Endothelial cell of umbilical vein (primary cell): ENCODE measurements at regions not wholly inside any gene's neighbourhood (a gene's known extent, or its start where the extent isn't known, plus 50 kb on each side); places are given as distances from the start of the nearest gene placed in this dataset.

ENCODE experiments used
- BruUV-seq: library from RNA; stranded (reverse); fragments of 400-500 nt; replicated peaks from 2 replicates; lab custom pipeline; 2021; lab: Mats Ljungman, UMichigan
- CTCF ChIA-PET: fragments of 300-600, 350-600 bp; sonication (Branson Sonifier 250); formaldehyde crosslinking; loops from one replicate; lab custom pipeline; 2021; ENCODE audit warnings: antibody characterized with exemption, inconsistent platforms; lab: Charles Lee
- POLR2A ChIA-PET: fragments of 300-600, 350-600 bp; sonication (Branson Sonifier 250); formaldehyde crosslinking; loops from one replicate; lab custom pipeline; 2021; ENCODE audit warnings: antibody characterized with exemption, inconsistent platforms; lab: Charles Lee
- DNase-seq: peaks from one replicate; pipeline ENCODE4 v3.0.0-alpha.2; 2011; ENCODE audit warnings: low read depth, low spot score
- FAIRE-seq: peaks from 2 replicates; lab custom pipeline; 2011; peaks lifted over from hg19 to GRCh38; lab: Jason Lieb, UNC
- H2AFZ ChIP-seq: 2 replicates; pipeline ENCODE4 v1.6.0; 2012; ENCODE audit warnings: low read depth, low read length, control low read depth, inconsistent platforms
- H3K27ac ChIP-seq: 2 replicates; pipeline ENCODE4 v1.5.1; 2011; ENCODE audit warnings: low read depth, mild to moderate bottlenecking, control low read depth, low read length, moderate library complexity; ENCODE audit not compliant: insufficient read depth
- H3K27me3 ChIP-seq, 2 experiments: 2 replicates each; pipeline versions ENCODE4 v1.6.0 to v1.6.1; 2011; ENCODE audit warnings: low read length in 2 of 2, mixed read lengths in 1 of 2; ENCODE audit not compliant: control insufficient read depth in 2 of 2, insufficient read depth in 2 of 2
- H3K36me3 ChIP-seq, 2 experiments: 2 replicates in 1 of 2; 3 replicates in 1 of 2; pipeline ENCODE4 v1.5.1; 2011; ENCODE audit warnings: low read length in 2 of 2, mild to moderate bottlenecking in 1 of 2, moderate library complexity in 1 of 2; ENCODE audit not compliant: control insufficient read depth in 2 of 2, insufficient read depth in 2 of 2; ENCODE audit errors: extremely low read depth in 1 of 2
- H3K4me1 ChIP-seq: 3 replicates; pipeline ENCODE4 v1.5.1; 2011; ENCODE audit warnings: mild to moderate bottlenecking, low read length; ENCODE audit not compliant: control insufficient read depth, insufficient read depth; ENCODE audit errors: extremely low read depth
- H3K4me2 ChIP-seq: 2 replicates; pipeline ENCODE4 v1.6.1; 2011; ENCODE audit warnings: low read length, control low read depth, mixed read lengths; ENCODE audit not compliant: insufficient read depth
- H3K4me3 ChIP-seq, 3 experiments: fragments of 200-600 bp in 1 of 3; sonication (generic), shearing (Covaris generic) in 1 of 3; replicated peaks in 1 of 3; 2 replicates each; pipeline ENCODE4 v1.5.1; 2011 to 2016; ENCODE audit warnings: control low read depth in 3 of 3, low read length in 3 of 3, mild to moderate bottlenecking in 2 of 3, inconsistent platforms in 1 of 3, low read depth in 1 of 3, moderate library complexity in 1 of 3; ENCODE audit not compliant: insufficient read depth in 1 of 3
- H3K79me2 ChIP-seq: 2 replicates; pipeline ENCODE4 v1.6.0; 2012; ENCODE audit warnings: low read length, inconsistent platforms; ENCODE audit not compliant: control insufficient read depth, insufficient read depth
- H3K9ac ChIP-seq: replicated peaks from 2 replicates; pipeline ENCODE3; 2011; ENCODE audit warnings: low read length, control low read depth; ENCODE audit not compliant: insufficient read depth; ENCODE audit errors: extremely low read depth
- H3K9me1 ChIP-seq: replicated peaks from 3 replicates; pipeline ENCODE4 v1.6.0; 2011; ENCODE audit warnings: mild to moderate bottlenecking, low read length; ENCODE audit not compliant: control insufficient read depth, insufficient read depth; ENCODE audit errors: extremely low read depth
- H3K9me3 ChIP-seq: replicated peaks from 2 replicates; pipeline ENCODE4 v1.5.1; 2012; ENCODE audit warnings: low read length, inconsistent platforms; ENCODE audit not compliant: control insufficient read depth, insufficient read depth
- H4K20me1 ChIP-seq: replicated peaks from 2 replicates; pipeline ENCODE3; 2011; ENCODE audit warnings: mild to moderate bottlenecking, low read length; ENCODE audit not compliant: control insufficient read depth, insufficient read depth; ENCODE audit errors: extremely low read depth
- CTCF ChIP-seq, 2 donors: IDR thresholded peaks; 1 replicate in 1 of 2; 2 replicates in 1 of 2; pipeline ENCODE4 v1.5.1; 2011; ENCODE audit warnings: low read length in 2 of 2, mild to moderate bottlenecking in 2 of 2, moderate library complexity in 2 of 2, control low read depth in 1 of 2, inconsistent platforms in 1 of 2, low read depth in 1 of 2; ENCODE audit not compliant: insufficient read depth in 1 of 2; ENCODE audit errors: extremely low read depth in 1 of 2
- EZH2 ChIP-seq: IDR thresholded peaks from 2 replicates; pipeline ENCODE4 v1.6.1; 2012; ENCODE audit warnings: borderline replicate concordance, low read depth, mild to moderate bottlenecking, moderate library complexity, low read length, inconsistent platforms; ENCODE audit not compliant: severe bottlenecking
- FOS ChIP-seq: IDR thresholded peaks from 2 replicates; pipeline ENCODE4 v1.6.1; 2011; ENCODE audit warnings: mild to moderate bottlenecking, low read length, moderate library complexity, borderline replicate concordance; ENCODE audit not compliant: insufficient read depth
- GATA2 ChIP-seq: IDR thresholded peaks from 2 replicates; pipeline ENCODE4 v1.7.0; 2011; ENCODE audit warnings: low read depth, mild to moderate bottlenecking, moderate library complexity, mixed read lengths, low read length; ENCODE audit not compliant: insufficient read length, insufficient read depth
- JUN ChIP-seq: IDR thresholded peaks from 2 replicates; pipeline ENCODE4 v1.6.1; 2011; ENCODE audit warnings: borderline replicate concordance, low read depth; ENCODE audit not compliant: insufficient read length, insufficient read depth
- MAX ChIP-seq: IDR thresholded peaks from 2 replicates; pipeline ENCODE4 v1.6.1; 2011; ENCODE audit not compliant: insufficient read depth, insufficient read length
- MYC ChIP-seq: IDR thresholded peaks from one replicate; pipeline ENCODE4 v1.6.1; 2011; ENCODE audit warnings: mild to moderate bottlenecking, low read depth, low read length
- POLR2A ChIP-seq: IDR thresholded peaks from 2 replicates; pipeline ENCODE4 v1.6.1; 2012; ENCODE audit warnings: low read depth, mild to moderate bottlenecking, control low read depth, low read length
- POLR2AphosphoS5 ChIP-seq: IDR thresholded peaks from 2 replicates; pipeline ENCODE4 v1.6.1; 2012; ENCODE audit warnings: low read depth, mild to moderate bottlenecking, control low read depth, low read length, moderate library complexity; ENCODE audit not compliant: insufficient read depth
- dilution Hi-C: fragments of 300-500 bp; cut with MboI; formaldehyde crosslinking; loops from one replicate; pipeline ENCODE4 v1.15.0; 2019; ENCODE audit warnings: low sequenced_read_pairs; ENCODE audit not compliant: extremely low pct_ligation_motif_present
- intact Hi-C: fragments of 100-400 bp; cut with micrococcal nuclease; formaldehyde crosslinking; loops from one replicate; pipeline ENCODE4 v1.10.0; 2022

- Histone ChIP-seq H3K9me1 (no peaks in the 10 kb centered on the region), H2AFZ (no peak overlapping the region), H3K36me3 (no peaks in the 10 kb centered on the region), H3K9ac (no peak overlapping the region), H3K27me3 (no peaks in the 10 kb centered on the region), H3K9me3 (peaks cover 2% of the 10 kb centered on the region), H4K20me1 (no peaks in the 10 kb centered on the region), H3K4me1 (no peaks in the 10 kb centered on the region), H3K4me3 (no peak overlapping the region), H3K4me2 (no peak overlapping the region), H3K79me2 (no peaks in the 10 kb centered on the region), H3K27ac (no peak overlapping the region)
- TF ChIP-seq POLR2AphosphoS5 (no peak), GATA2 (no peak), JUN (no peak), MAX (no peak), EZH2 (no peak), CTCF (IDR thresholded peaks at IDR 0.05; ENCODE audit: extremely low read depth in 1 of 2, insufficient read depth in 1 of 2, low read depth in 1 of 2, low read length in 2 of 2) (no peak), POLR2A (no peak), MYC (no peak), FOS (no peak)
- no peak for DNase-seq
- no TSS peak for BruUV-seq
- dilution Hi-C loops (no loop called here), intact Hi-C loops (no loop called here)
- no peak for FAIRE-seq
- ChIA-PET CTCF (no interaction called here), POLR2A (no interaction called here)
Observed at GRCh38 chr17:14866266-14866665, 398.9 kb downstream of the PMP22 start.
